Smooth muscle cell (in vitro differentiated cells): ENCODE measurements at regions not wholly inside any gene's neighbourhood (a gene's known extent, or its start where the extent isn't known, plus 50 kb on each side); places are given as distances from the start of the nearest gene placed in this dataset.
A peak's percentile ranks its signal among the peaks of the same experiment; 100 is the strongest.

ENCODE experiments used
- DNase-seq: peaks from one replicate; lab custom pipeline; 2025; ENCODE audit not compliant: unreplicated experiment; lab: John Stamatoyannopoulos, UW
- H2AFZ ChIP-seq: fragments of 200-600 bp; sonication (generic); 2 replicates; pipeline ENCODE4 v1.6.0; 2016; ENCODE audit warnings: antibody characterized with exemption, low read depth, mild to moderate bottlenecking
- H3F3A ChIP-seq: fragments of 200-600 bp; sonication (generic); 2 replicates; pipeline ENCODE4 v1.6.0; 2017; ENCODE audit warnings: antibody characterized with exemption, low read depth
- H3K27ac ChIP-seq: fragments of 200-600 bp; sonication (generic); 2 replicates; pipeline ENCODE4 v1.5.1; 2016; ENCODE audit warnings: low read depth, mild to moderate bottlenecking
- H3K27me3 ChIP-seq: fragments of 200-600 bp; sonication (generic); 2 replicates; pipeline ENCODE4 v1.6.1; 2016; ENCODE audit warnings: low read depth, mild to moderate bottlenecking
- H3K36me3 ChIP-seq: fragments of 200-600 bp; sonication (generic); 2 replicates; pipeline ENCODE4 v1.5.1; 2016; ENCODE audit warnings: low read depth
- H3K4me1 ChIP-seq: fragments of 200-600 bp; sonication (generic); 2 replicates; pipeline ENCODE4 v1.5.1; 2016; ENCODE audit warnings: low read depth
- H3K4me2 ChIP-seq: fragments of 200-600 bp; sonication (generic); 2 replicates; pipeline ENCODE4 v1.6.0; 2016; ENCODE audit warnings: mild to moderate bottlenecking
- H3K4me3 ChIP-seq: fragments of 200-600 bp; sonication (generic); 2 replicates; pipeline ENCODE4 v1.5.1; 2016; ENCODE audit warnings: mild to moderate bottlenecking
- H3K79me2 ChIP-seq: fragments of 200-600 bp; sonication (generic); 2 replicates; pipeline ENCODE4 v1.6.0; 2016; ENCODE audit warnings: low read depth, mild to moderate bottlenecking
- H3K9ac ChIP-seq: fragments of 200-600 bp; sonication (generic); 2 replicates; pipeline ENCODE4 v1.6.0; 2016; ENCODE audit warnings: low read depth
- H3K9me3 ChIP-seq: fragments of 200-600 bp; sonication (generic); replicated peaks from 2 replicates; pipeline ENCODE4 v1.5.1; 2016; ENCODE audit warnings: low read depth
- H4K20me1 ChIP-seq: fragments of 200-600 bp; sonication (generic); 2 replicates; pipeline ENCODE4 v1.6.0; 2016; ENCODE audit warnings: low read depth
- WGBS: methylation state at CpG from one replicate; pipeline ENCODE4 v1.1.7; 2016; ENCODE audit warnings: low lambda C conversion rate; 5-methylcytosine and 5-hydroxymethylcytosine counted together
- TF ChIP-seq, protein P1 (sequence below): fragments of 200-600 bp; sonication (generic); IDR thresholded peaks from 2 replicates; pipeline ENCODE4 v1.5.1; 2017; ENCODE audit warnings: borderline replicate concordance, mild to moderate bottlenecking, antibody characterized with exemption; ENCODE audit not compliant: insufficient read depth, poor library complexity, severe bottlenecking

GRCh38 chr2:191476901-191477300 lies 201.0 kb upstream of the NABP1 start:
- Histone ChIP-seq H3K27me3 (no peaks in the 10 kb centered on the region), H3F3A (no peaks in the 10 kb centered on the region), H3K4me3 (no peak overlapping the region), H3K4me1 (peaks cover 5% of the 10 kb centered on the region), H2AFZ (no peak overlapping the region), H4K20me1 (no peaks in the 10 kb centered on the region), H3K4me2 (no peak overlapping the region), H3K36me3 (no peaks in the 10 kb centered on the region), H3K27ac (no peak overlapping the region), H3K79me2 (no peaks in the 10 kb centered on the region), H3K9me3 (no peaks in the 10 kb centered on the region), H3K9ac (no peak overlapping the region)
- 98% methylated on average over 5 of the region's 5 CpGs for WGBS
- DNase-seq, result no peak
- TF ChIP-seq, protein P1, sequence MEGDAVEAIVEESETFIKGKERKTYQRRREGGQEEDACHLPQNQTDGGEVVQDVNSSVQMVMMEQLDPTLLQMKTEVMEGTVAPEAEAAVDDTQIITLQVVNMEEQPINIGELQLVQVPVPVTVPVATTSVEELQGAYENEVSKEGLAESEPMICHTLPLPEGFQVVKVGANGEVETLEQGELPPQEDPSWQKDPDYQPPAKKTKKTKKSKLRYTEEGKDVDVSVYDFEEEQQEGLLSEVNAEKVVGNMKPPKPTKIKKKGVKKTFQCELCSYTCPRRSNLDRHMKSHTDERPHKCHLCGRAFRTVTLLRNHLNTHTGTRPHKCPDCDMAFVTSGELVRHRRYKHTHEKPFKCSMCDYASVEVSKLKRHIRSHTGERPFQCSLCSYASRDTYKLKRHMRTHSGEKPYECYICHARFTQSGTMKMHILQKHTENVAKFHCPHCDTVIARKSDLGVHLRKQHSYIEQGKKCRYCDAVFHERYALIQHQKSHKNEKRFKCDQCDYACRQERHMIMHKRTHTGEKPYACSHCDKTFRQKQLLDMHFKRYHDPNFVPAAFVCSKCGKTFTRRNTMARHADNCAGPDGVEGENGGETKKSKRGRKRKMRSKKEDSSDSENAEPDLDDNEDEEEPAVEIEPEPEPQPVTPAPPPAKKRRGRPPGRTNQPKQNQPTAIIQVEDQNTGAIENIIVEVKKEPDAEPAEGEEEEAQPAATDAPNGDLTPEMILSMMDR, result no peak

DNA sequence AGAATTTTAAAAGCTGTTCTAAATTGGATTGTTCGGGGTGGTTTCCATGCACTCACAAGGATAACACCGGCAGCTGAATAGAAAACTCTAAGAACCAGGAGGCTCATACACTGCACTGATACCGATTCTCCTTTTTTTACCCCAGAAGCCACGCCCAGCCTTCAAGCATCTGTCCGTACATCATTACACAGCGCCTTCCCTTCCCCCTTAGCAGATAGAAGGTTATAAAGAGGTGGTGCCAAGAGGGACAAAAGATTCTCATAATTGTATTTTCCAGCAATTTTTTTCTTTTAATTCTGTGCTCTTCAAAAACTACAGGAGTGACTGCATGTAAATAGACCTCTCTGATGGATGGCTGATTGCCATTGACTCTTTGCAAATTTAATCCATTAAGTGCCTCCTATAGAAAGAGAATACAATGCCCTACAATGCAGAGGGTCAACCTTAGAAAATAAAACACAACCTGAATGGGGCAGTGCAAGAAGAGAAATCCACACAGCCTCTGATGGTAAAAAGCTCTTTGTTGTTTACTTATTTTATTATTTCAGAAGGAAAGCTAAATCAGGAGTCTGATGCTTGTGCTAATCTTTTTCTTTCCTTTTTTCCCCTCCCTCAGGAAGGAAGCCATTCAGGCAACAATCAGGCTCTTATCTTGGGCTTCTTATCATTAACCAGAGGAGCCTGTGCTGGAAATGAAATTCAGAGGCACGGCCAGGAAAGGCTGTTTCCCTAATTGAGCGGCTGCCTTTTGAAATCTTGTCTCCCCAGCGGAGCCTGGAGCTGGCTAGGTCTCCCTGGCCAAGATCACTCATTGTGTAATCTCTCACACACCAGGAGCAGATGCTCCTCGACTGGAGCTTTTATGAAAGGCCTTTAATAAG lies 198.9 kb upstream of the NABP1 start:
- Histone ChIP-seq H3K4me1 (peaks cover 5% of the 10 kb centered on the region), H3K4me2 (peak overlapping the region; percentile 73), H4K20me1 (no peaks in the 10 kb centered on the region), H3K79me2 (no peaks in the 10 kb centered on the region), H3K27me3 (no peaks in the 10 kb centered on the region), H3F3A (no peaks in the 10 kb centered on the region), H3K27ac (peak overlapping the region; percentile 34), H3K36me3 (no peaks in the 10 kb centered on the region), H3K9me3 (no peaks in the 10 kb centered on the region), H3K4me3 (no peak overlapping the region), H3K9ac (no peak overlapping the region), H2AFZ (peak overlapping the region; percentile 80)
- TF ChIP-seq, protein P1, result no peak
- 34% methylated on average over 10 of the region's 10 CpGs for WGBS
- no peak for DNase-seq

DNA sequence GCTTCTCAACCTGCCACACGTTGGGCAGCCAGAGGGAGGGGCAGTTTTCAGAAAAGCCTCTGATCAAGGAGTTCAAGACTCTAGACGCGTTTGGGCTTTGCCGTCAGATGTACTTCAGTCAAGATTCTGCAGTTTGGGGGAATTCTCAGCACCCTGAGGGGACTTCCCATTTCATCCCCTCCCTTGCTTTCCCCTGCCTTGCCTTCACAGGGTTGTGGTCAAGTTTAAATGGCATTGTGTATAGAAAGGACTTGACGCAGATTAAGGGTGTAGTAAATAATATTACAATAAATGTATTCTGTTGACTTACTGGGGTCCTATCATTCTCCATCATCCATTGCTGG lies 198.3 kb upstream of the NABP1 start:
- no peaks in the 10 kb centered on the region for H3K79me2 ChIP-seq
- no peaks in the 10 kb centered on the region for H4K20me1 ChIP-seq
- peak overlapping the region; percentile 73 for H3K4me2 ChIP-seq
- H3F3A ChIP-seq, result no peaks in the 10 kb centered on the region
- no peaks in the 10 kb centered on the region for H3K36me3 ChIP-seq
- H3K27ac ChIP-seq, result peak overlapping the region; percentile 34
- no peak overlapping the region for H3K9ac ChIP-seq
- TF ChIP-seq, protein P1, result no peak
- 26% methylated on average over 5 of the region's 5 CpGs for WGBS
- no peak overlapping the region for H3K4me3 ChIP-seq
- DNase-seq, result no peak
- H3K9me3 ChIP-seq, result no peaks in the 10 kb centered on the region
- no peaks in the 10 kb centered on the region for H3K27me3 ChIP-seq
- peaks cover 5% of the 10 kb centered on the region for H3K4me1 ChIP-seq
- peak overlapping the region; percentile 80 for H2AFZ ChIP-seq
